ENCODE measurements at regions not wholly inside any gene's neighbourhood (a gene's known extent, or its start where the extent isn't known, plus 50 kb on each side); places are given as distances from the start of the nearest gene placed in this dataset.

- TF ChIP-seq CTCF (IDR thresholded peaks at IDR 0.05; ENCODE audit: low read depth, low read length, poor library complexity, severe bottlenecking) (no peak), EZH2phosphoT487 (IDR thresholded peaks at IDR 0.05; ENCODE audit: borderline replicate concordance, low read length) (no peak)
Measured at GRCh38 chr1:82405333-82405732, 604.6 kb downstream of the ADGRL2 start.
